GM12875 (cell line): ENCODE measurements at regions not wholly inside any gene's neighbourhood (a gene's known extent, or its start where the extent isn't known, plus 50 kb on each side); places are given as distances from the start of the nearest gene placed in this dataset.
"Not testable (repeated sequence)": the region's sequence is repeated elsewhere in the genome, so short reads cannot be mapped to it uniquely, and the experiment has no call there.

ENCODE experiments used
- H3K4me3 ChIP-seq: one replicate; pipeline ENCODE4 v1.5.1; 2011; ENCODE audit warnings: low read depth, low read length, control low read depth
- TF ChIP-seq, protein P1 (sequence below): IDR thresholded peaks from 2 replicates; pipeline ENCODE4 v1.5.1; 2011; ENCODE audit warnings: low read depth, mild to moderate bottlenecking, control low read depth, inconsistent platforms, low read length, moderate library complexity, borderline replicate concordance; ENCODE audit not compliant: insufficient read depth

DNA sequence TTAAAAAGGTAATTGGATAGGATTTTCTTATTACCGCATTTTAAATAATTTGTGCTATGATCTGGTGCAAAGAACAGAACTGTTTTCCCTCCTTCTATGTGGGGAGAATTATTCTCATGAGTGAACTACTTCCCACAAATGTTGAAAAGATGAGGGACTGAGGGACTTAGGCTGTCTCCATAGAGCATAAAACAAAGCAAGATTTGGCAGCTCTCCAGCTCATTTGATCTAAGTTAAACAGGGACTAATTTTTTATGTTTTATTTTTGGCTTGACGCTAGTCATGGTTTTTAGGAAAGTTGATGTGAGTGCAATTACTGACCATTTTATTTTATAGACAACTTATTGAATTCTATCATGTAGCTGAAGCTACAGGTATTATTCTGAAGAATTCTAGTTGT is 362.3 kb downstream of the HLX start:
- H3K4me3 ChIP-seq, result no peak overlapping the region
- TF ChIP-seq, protein P1, sequence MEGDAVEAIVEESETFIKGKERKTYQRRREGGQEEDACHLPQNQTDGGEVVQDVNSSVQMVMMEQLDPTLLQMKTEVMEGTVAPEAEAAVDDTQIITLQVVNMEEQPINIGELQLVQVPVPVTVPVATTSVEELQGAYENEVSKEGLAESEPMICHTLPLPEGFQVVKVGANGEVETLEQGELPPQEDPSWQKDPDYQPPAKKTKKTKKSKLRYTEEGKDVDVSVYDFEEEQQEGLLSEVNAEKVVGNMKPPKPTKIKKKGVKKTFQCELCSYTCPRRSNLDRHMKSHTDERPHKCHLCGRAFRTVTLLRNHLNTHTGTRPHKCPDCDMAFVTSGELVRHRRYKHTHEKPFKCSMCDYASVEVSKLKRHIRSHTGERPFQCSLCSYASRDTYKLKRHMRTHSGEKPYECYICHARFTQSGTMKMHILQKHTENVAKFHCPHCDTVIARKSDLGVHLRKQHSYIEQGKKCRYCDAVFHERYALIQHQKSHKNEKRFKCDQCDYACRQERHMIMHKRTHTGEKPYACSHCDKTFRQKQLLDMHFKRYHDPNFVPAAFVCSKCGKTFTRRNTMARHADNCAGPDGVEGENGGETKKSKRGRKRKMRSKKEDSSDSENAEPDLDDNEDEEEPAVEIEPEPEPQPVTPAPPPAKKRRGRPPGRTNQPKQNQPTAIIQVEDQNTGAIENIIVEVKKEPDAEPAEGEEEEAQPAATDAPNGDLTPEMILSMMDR, result no peak

DNA sequence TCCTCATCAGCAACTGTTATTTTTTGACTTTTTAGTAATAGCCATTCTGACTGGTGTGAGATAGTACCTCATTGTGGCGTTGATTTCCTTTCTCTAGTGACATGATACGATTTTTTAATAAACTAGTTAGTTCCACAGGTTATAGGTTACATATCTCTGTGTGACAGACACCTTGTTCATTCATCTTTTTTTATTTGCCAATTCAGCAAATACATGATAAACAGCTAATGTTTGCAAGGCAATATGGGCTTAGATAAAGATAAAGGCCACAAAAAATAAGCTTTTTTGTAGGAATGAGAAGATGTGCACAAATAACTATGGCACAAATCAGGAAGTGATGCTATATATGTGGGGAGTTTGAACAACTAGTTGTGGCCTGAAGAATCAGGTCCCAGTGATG is 366.8 kb downstream of the HLX start:
- no peak overlapping the region for H3K4me3 ChIP-seq
- TF ChIP-seq, protein P1, result no peak

DNA sequence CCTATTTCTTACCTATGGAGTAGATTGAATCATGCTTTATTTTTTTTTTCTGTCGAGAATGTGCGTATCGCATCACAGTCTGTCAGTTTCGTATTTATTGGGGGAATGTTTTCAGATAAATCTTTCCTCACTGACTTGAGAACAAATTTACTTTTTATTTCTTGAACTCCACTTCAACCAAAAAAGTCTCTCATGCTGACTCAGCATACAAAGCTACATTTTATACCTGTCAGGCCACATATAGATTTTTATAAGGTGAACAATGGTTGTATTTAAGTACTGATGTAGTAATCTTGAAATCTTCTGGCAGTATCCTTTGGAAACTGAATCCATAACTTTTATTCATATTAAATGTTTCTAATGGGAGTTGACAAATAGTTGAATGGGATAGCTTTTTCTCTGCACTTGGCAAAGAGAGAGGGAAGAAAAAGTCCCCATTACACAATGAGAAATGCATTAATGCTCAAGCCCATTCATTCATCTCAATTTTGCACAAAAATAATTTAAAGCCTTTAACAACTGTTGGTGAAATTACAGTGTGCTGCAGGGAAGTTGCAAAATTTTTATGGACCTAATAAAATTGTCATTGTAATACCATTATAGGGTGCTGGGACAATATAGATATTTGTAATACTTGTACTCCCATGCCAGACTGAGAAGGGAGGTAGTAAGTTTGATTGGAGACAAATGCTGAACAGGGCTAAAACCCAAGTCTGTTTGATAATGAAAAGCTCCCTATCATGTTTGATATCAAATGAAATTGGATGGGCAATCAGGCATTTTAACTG is 367.6 kb downstream of the HLX start:
- TF ChIP-seq, protein P1, result no peak
- H3K4me3 ChIP-seq, result no peak overlapping the region

DNA sequence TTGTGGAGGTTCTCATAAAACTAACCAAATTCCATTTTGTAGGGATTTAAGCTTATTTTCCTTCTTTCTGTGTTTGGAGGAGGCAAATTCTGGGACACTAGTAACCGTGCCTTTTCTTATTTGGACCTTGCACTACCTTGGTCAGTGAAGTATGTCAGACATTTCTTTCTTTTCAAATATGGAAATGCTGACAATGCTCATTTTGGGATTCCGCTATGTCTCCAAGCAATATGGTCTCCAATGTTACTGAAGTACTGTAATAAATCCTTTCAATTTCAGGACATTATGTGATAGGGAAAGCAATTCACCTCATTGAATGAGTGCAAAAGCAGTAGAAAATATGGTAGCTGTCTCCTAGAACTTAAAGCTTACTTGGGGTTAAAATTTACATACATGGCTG is 372.3 kb downstream of the HLX start:
- no peak overlapping the region for H3K4me3 ChIP-seq
- TF ChIP-seq, protein P1, result no peak

DNA sequence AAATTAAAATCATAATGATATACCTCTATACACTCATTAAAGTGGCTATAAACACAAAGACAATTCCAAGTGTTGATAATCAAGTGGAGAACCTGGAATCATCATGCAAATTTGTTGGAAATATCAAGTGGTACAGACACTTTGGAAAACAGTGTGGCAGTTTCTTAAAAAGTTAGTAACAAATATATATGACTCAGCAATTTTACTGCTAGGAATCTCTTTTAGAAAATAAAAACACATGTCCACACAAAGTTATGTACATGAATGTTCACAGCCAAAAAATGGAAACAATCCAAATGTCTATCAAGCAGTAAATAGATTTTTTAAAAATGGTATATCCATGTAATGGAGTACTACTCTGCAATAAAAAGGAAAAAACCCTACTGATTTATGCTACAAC is 375.6 kb downstream of the HLX start:
- TF ChIP-seq, protein P1, result no peak
- H3K4me3 ChIP-seq, result no peak overlapping the region

DNA sequence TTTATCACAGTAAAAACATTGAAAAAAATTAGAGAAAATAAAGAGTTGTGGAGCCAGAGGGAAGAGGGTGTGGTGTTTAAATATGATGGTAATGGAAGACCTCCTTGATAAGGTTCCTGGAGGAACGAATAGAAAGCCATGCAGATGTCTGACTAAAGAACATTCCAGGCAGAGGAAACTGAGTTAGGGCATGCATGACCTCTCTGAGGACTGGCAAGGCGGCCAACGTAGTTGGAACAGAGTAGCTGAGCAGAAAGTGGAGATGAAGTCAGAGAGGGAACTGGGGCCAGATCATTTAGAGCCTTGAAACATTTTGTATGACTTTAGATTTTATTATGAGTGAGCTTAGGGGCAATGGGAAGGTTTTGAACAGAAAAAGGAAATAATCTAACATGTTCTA is 377.5 kb downstream of the HLX start:
- no peak overlapping the region for H3K4me3 ChIP-seq
- TF ChIP-seq, protein P1, result no peak

DNA sequence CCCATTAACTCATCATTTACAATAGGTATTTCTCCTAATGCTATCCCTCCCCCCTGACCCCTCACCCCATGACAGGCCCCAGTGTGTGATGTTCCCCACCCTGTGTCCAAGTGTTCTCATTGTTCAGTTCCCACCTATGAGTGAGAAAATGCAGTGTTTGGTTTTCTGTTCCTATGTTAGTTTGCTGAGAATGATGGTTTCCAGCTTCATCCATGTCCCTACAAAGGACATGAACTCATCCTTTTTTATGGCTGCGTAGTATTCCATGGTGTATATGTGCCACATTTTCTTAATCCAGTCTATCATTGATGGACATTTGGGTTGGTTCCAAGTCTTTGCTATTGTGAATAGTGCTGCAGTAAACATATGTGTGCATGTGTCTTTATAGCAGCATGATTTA is 378.3 kb downstream of the HLX start:
- not testable (repeated sequence) for H3K4me3 ChIP-seq

DNA sequence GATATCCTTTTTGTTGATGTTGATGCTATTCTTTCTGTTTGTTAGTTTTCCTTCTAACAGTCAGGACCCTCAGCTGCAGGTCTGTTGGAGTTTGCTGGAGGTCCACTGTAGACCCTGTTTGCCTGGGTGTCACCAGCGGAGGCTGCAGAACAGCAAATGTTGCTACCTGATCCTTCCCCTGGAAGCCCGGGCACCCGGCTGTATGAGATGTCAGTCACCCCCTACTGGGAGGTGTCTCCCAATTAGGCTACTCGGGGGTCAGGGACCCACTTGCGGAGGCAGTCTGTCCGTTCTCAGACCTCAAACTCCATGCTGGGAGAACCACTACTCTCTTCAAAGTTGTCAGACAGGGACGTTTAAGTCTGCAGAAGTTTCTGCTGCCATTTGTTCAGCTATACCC is 383.4 kb downstream of the HLX start:
- H3K4me3 ChIP-seq, result not testable (repeated sequence)
